ENCODE measurements at regions not wholly inside any gene's neighbourhood (a gene's known extent, or its start where the extent isn't known, plus 50 kb on each side); places are given as distances from the start of the nearest gene placed in this dataset.

GRCh38 chr19:22527554-22527953 is 105.4 kb upstream of the ZNF98 start:
- TF ChIP-seq CTCF (IDR thresholded peaks at IDR 0.05) (no peak), POLR2AphosphoS5 (IDR thresholded peaks at IDR 0.05) (no peak), POLR2A (IDR thresholded peaks at IDR 0.05) (no peak)
